Smooth muscle cell of the brain vasculature (primary cell): ENCODE measurements at regions not wholly inside any gene's neighbourhood (a gene's known extent, or its start where the extent isn't known, plus 50 kb on each side); places are given as distances from the start of the nearest gene placed in this dataset.
"Not testable (repeated sequence)": the region's sequence is repeated elsewhere in the genome, so short reads cannot be mapped to it uniquely, and the experiment has no call there.

Experiments
- DNase-seq: peaks from one replicate; pipeline ENCODE4 v3.0.0-alpha.2; 2012; ENCODE audit warnings: low read depth, low spot score

DNA sequence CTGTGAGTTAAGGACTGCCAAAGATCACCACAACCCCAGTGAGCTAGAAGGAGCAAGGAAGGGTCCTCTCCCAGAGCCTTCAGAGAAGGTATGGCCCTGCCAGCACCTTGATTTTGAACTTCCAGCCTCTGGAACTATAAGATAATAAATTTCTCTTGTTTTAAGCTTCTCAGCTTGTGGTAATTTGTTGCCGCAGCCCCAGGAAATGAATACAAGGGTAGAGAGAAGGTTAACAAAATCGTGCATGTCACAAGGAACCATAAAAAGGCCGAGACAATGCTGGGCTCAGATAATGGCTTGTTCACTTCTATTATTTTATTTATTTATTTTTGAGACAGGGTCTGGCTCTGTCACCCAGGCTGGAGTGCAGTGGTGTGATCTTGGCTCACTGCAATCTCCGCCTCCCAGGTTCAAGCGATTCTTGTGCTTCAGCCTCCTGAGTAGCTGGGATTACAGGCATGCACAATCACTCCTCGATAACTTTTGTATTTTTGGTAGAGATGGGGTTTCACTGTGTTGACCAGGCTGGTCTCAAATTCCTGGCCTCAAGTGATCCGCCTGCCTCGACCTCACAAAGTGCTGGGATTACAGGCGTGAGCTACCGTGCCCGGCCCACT, 71.5 kb downstream of the WSB1 start:
- DNase-seq: not testable (repeated sequence)

DNA sequence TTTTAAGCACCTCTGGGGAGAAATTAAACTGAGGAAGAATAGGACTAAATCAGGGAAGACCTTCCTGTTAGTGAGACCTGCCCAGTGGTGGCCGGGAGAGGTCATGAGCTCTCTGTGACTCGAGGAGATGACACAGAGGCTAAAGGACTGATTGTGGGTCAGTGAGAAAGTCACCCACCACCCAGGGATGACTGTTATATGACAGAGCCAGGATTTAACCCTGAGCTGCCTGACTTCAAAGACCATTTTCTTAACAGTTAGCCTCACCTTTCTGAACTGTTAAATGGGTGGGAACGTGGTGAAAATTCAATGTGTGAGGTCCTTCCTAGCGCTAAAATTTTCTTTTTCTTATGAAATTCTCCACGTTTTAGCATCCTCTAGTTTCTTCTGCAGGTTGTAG, 72.5 kb downstream of the WSB1 start:
- no peak for DNase-seq

DNA sequence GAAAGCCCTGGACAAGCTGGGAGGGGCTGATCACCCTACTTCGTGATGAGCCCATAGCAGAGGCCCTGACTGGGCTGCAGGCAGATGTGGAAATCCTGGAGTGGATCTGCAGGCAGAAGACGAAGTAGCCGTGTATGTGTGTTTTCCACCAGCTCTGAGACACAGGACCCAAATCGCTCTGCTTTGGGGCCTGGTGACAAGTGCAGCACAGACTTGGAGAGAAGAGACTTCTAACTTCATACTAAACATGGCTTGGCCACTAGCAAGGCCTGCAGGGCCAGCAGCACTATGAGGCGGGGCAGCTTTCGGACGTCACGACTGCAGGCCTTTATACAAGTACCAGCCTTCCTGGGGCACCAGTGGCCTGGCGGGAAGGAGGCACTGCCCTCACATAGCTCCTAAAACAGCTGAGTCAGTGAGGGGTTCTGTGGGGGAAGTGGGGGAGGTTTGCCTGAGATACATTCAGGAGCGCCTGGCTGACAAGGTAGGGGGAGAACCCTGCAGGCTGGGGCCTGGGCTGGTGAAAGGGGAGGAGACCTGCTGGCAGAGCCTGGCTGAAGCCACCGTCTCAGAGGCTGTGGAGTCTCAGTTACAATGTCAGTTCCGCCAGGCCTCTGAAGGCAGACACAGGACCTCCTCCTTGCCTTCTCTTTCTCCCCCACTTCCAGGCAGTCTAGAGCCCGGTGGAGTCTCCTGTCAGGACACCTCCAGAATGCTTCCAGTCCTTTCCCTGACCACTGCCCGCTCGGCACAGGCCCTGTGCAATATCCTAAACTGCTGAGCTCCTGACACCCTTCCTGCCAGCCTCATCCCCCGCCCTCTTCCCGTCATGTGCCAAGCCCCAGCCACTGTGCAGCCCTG, 73.4 kb downstream of the WSB1 start:
- no peak for DNase-seq

DNA sequence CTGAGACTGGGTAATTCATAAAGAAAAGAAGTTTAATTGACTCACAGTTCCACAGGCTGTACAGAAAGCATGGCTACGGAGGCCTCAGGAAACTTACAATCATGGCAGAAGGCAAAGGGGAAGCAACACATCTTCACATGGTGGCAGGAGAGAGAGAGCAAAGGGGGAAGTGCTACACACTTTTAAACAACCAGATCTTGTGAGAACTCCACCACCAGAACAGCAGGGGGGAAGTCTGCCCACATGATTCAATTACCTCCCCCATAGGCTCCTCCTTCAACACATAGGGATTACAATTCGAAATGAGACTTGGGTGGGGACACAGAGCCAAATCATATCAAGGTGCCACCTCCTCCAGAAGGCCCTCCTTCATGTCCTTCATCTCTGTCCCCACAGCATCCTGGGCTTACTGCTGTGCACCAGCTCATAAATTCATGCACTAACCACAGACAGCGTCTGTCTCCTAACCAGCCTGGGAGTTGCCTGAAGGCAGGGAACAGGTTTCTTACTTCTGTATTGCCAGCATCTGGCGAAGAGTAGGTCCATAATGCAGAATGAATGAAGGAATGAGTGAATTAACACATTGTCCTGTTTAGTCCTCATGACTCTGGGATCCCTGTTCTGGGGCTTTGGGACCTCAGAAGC, 74.4 kb downstream of the WSB1 start:
- no peak for DNase-seq

DNA sequence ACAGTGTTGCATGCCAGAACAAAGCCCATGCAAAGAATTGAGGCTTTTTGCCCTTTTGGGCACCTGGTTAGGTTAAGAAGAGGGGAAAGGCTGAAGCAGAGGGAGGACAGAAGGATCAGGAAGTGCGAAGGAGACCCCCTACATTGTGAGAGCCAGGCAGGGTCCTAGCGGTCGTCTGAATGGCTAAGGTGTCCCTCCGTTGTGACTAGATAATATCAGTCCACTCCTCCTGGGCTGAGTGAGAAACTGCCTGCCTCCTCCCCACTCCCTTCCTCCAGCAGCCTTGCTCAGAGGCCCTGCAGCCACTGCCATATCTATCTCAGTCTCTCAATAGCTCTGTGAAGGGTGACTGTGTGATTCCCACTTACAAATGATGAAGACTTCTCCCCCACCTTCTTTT, 75.1 kb downstream of the WSB1 start:
- no peak for DNase-seq

DNA sequence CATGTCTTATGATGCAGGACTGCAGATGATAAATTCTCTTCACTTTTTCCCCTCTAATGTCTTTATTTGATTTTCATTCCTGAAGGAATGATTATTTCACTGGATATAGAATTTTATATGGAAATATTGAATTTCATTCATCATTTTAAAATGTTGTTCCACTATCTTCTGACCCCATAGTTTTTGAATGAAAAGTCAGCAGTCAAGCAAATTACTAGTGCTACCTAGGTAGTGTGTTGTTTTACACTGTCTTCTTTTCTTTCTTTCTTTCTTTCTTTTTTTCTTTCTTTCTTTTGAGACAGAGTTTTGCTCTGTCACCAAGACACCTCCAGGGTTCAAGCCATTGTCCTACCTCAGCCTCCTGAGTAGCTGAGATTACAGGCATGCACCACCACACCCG, 76.9 kb downstream of the WSB1 start:
- no peak for DNase-seq

DNA sequence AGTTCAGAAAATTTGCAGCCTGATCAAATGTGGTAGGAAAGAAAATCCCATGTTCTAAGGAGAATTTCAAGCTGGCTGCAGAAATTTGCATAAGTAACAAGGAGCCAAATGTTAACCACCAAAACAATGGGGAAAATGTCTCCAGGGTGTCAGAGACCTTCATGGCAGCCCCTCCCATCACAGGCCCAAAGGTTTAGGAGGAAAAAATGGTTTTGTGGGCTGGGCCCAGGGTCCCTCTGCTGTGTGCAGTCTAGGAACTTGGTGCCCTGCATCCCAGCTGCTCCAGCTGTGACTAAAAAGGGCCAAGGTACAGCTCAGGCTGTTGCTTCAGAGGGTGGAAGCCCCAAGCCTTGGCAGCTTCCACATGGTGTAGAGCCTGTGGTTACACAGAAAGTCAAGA, 79.8 kb downstream of the WSB1 start:
- not testable (repeated sequence) for DNase-seq

DNA sequence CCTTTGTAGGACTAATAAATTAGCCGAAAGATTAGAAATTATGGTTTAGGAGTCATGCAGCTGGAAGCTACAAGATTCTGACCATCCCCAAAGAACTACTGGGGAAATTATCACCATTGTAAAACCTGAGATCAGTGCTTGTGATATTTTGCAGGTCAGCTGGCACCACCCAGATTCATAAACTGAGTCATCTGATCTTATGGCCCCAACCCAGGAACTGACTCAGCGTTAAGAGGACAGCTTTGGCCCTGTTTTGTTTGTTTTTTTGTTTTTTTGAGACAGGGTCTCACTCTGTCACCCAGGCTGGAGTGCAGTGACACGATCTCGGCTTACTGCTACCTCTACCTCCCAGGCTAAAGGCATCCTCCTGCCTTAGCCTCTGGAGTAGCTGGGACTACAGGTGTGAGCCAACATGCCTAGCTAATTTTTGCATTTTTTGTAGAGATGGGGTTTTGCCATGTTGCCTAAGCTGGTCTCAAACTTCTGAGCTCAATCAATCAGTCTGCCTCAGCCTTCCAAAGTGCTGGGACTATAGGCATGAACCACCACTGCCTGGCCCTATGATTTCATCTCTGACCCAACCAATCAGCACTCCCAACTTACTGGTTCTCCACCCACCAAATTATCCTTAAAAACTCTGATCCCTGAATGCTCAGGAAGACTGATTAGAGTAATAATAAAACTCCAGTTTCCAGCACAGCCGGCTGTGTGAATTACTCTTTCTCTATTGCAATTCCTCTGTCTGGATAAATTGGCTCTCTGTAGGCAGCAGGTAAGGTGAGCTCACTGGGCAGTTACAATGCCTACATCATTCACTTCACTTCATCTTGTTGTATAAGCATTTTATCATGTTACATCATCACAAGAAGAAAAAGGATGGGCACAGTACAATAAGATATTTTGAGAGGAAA, 79.4 kb upstream of the KSR1 start:
- DNase-seq: no peak

DNA sequence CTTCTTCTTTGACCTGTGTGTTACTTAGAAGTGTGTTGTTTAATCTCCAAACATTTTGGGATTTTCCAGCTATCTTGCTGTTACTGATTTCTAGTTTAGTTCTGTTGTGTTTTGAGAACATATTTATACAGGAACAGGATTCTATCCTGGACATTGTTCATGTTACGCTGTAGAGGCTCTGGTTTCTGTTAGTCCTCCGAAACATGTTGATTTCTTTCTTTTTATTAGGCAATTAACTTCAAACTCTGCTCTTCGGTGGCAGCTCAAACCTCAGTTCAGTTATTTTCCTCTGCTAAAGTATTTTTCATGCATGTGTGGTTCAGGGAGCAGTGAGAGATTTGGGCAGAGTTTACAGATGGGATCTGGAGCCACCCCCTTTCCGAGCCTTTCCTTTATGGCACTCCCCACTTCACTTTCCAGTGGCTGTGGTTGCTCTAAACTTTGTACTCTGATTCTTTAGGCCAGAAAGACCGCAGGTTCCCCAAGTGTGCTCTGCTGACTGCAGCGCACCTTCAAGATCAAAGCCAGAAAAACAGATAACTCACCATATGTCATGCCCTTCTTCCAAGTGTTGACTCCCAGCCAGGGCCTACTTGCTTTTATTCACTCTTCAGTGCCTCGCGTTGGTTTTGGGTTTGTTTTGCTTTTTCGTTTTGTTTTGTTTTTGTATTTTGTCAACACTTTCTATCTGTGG, 77.6 kb upstream of the KSR1 start:
- DNase-seq: no peak

DNA sequence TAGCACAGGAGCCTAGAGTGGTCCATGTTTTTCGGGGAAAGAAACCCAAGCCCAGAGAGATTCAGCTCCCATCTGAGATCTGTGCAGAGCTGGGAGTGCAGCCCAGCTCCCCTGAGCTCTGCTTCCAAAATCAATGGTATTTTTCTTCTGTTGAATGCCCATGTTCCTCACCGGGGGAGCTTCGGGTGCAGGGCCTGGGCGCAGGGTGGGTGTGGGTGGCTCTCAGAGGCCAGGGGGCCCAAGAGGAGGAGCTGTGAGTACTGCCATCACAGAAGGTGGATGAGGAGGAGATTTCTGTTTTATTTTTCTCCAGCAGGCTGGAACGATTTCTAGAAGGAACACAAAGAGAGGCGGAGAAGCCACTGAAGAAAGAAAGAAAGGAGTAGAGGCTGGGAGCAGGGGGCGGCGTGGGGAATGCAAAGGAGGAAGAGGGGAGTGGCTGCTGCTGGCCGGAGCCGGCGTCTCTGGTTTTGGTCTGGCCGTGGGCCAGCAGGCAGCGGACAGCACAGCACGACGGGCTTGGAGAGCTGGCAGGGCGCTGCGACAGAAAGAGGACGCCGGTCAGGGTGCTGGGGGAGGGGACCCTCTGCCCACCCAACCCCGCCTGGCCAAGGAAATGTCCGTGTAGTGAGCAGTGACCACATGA, 76.2 kb upstream of the KSR1 start:
- no peak for DNase-seq

DNA sequence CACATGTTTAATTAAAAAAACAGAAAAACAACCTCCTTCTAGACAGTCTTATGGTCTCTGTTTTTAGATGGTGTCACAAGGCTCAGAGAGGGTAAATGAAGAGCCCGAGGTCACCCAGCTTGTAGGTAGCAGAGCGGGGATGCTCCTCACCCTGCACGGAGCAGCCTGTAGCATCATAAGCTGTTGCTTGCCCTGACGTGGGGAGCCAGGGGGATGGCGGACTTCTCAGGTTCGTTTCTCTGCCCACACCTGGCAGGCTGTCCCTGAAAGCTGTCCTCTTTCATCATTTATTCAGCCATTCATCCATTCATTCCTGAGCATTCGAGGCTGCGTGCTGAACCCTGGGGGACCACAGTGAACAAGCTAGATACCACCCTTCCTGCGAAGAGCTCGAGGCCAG, 75.7 kb upstream of the KSR1 start:
- no peak for DNase-seq

DNA sequence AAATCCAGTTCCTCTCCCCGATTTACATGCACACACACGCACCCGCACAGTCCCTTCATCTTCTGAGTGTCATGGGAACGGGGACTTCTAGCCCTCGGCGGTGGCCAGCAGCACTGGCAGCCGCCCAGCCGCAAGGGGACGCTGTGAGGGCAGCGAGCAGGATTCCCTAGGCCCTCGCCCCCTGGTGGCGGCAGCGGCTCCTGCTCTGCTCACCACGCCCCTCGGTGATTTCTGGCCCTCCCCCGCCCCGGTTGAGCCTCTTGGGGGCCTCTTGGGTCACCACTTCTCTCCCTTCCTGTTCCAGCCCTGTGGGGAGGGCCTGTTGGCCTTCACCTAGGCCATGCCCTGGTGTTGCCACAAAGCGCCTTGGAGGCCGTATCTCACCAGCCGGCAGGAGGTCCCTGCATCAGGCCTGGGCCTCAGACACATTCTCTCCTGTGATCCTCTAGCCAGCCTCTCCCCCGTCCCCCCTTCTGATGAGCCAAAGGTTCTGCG, 75.2 kb upstream of the KSR1 start:
- no peak for DNase-seq

DNA sequence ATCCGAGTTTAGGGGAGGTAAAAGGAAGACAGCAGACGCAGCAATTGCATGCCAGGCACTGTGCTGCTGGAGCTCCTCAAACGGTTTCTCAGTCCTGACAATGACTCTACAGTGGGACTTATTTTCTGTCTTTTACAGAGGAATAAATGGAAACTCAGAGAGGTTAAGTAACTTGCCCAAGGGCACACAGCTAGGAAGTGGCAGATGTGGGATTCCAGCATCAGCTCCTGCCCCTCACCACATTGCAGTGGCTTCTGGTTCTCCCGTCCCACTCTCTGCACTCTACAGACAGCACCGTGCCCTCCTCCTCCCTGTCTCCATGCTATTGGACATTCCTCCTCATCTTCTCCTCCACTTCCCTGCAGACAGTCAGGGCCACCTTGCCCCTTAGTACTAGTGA, 74.2 kb upstream of the KSR1 start:
- DNase-seq: no peak

DNA sequence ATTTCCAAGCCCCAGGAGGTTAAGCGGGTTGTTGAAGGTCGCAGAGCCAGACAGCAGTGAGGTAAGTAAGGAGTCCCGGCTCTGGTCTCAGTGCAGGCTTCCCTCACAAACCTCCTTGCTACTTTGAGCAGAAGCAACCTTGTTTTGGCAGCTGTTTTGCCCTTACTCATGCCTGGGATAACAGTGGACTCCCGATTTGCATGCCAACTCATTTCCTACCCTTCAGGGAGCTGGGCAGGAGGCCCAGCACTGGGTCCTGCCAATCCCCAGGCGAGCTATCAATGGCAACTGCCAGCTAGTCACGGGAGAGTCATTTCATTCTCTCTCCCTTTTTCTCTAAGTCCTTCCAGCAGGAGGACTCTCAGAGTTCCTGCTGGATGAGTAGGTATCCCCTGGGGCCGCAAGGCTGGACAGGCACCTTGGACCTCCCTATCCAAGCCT, 72.0 kb upstream of the KSR1 start:
- peak; percentile 74 for DNase-seq

DNA sequence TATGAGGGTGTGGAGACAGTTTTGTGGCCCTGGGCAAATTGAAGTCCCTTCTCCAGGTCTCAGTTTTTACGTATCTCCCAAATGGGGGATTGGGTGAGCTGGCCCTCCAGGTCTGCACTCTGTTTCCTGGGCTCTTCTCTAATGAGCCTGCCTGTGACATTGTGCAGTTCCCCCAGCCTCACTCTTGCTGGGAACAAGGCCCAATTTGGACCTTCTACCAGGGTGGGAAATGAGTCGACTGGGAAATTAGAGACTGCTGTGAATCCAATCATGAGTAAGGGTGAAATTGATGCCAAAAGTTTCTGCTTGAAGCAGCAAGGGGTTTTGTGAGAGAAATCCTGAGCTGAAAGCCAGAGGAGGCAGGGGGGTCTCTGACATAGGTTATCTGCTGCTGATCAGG, 71.5 kb upstream of the KSR1 start:
- no peak for DNase-seq

DNA sequence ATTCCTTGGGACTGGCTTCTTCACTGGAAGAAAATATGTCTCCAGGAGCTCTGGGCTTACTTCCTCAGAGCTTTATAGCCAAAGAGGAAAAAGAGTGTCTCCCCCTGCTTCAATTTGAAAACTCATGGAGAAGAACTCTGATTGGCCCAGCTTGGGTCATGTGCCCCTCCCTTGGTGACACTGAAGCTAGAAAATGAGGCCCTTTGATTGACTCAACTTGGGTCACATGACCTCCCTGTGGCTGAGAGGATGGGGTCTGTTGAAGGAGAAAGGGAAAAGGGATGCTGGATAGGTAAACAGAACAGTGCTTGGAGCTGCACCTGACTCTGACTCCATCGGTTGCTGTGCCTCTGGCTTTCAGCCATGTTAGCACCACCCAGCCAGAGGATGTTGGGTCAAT, 70.6 kb upstream of the KSR1 start:
- DNase-seq: no peak

DNA sequence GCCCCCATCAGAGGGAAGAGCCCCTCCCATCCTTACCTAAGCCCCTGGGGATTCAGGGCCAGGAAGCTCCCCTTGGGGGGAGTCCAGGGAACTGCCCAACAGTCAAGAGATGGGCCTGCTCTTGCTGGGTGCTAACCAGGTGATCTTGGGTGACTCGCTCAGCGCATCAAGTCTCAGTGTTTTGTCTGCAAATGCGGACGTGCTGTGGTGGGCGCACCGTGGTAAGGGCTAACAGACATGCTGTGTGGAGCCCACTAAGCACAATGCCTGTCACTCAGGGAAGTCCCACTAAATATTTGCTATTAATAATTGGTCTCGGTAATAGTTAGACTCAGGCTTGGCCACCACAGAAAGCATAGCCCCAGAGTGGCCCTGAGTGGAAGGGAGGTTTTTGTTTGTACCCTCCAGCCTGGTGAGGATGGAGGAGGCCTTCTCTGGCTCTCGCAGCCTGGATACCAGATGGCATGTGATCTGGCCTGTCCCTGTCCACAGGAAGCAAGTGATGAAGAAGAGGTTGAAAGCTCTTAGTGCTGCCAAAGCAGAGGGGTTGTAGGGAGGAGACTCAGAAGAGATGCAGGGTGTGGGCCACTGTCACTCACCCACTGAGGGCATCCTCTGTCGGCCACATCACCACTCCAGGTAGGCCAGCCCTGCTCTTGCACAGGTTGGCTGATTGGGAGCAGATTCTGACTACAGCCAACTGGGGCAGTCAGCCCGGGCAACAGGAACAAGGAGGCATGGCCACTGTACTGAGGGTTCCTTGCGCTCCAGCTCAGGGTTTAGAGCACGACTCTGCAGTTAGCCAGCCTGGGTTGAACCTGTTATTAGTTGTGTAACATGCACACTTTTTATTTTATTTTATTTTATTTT, 69.8 kb upstream of the KSR1 start:
- DNase-seq: no peak

DNA sequence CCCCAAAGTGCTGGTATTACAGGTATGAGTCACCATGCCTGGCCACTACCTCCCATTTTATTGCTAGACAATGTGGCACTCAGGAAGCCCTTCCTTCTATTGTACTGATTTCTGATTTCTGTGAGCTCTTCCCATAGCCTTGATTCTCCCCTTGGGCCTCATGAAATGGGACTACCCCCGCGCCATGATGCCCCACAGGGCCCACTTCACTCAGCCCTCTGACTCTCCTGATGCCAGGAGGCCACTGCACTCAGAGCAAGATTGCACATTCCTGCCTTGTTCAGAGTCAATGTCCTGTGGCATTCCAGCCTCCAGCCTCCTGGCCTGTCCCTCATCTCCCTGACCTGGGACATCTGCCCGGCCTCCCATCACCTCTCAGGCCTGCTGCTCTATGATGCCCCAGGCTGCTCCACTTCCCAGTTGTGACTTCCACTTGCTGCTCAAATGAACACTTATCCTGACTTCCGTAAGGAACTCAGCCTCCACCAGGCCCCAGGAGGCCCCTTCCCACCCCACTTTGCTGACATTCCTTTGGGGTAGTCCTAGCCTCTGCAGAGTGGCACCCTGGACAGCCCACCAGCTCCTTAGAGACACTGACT, 66.6 kb upstream of the KSR1 start:
- DNase-seq: no peak

DNA sequence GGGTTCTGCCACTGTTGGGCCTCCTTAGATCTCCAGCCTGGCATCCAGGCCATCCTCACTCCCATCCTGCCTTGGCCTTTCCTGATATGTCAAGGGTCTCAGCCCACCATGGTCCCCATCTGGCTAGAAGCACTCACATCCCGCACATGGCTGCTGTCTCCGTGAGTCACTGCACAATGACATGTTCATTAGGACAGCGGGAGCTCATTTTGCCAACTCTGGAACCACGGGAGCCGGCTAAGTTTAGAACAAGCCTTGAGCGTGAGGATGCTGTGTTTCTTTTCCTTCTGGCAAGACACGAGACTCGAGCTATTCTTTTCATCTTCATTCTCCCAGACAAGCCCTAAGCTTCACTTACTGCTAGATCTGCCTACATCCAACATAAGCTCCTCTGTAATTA, 65.7 kb upstream of the KSR1 start:
- DNase-seq: no peak
